Suppressor macrophage treated with lipopolysaccharide for 1 hour (primary cell): ENCODE measurements at regions not wholly inside any gene's neighbourhood (a gene's known extent, or its start where the extent isn't known, plus 50 kb on each side); places are given as distances from the start of the nearest gene placed in this dataset.
A peak's percentile ranks its signal among the peaks of the same experiment; 100 is the strongest.

Experiments
- DNase-seq, 3 donors: peaks; one replicate each; pipeline ENCODE4 v3.0.0-alpha.2; 2020 to 2022

DNA sequence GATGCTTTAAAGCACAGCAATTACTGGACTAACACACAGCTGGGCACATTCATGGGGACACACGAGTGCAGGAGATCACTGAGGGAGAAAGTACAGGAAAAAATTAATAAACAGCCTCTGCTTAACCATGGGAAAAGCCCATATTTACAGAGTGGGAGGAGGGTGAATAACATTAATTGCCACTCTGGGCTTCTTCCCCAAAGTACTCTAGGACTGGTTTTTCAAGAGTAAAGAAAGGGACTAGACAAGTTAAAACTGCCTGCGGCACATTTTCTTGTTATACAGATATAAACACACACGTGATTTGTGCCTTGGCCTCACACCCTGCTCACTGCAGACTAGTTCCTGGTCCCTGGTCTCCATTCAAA, 179.7 kb upstream of the TET2 start:
- DNase-seq = peak; percentile 52 to 75 (median 68)

DNA sequence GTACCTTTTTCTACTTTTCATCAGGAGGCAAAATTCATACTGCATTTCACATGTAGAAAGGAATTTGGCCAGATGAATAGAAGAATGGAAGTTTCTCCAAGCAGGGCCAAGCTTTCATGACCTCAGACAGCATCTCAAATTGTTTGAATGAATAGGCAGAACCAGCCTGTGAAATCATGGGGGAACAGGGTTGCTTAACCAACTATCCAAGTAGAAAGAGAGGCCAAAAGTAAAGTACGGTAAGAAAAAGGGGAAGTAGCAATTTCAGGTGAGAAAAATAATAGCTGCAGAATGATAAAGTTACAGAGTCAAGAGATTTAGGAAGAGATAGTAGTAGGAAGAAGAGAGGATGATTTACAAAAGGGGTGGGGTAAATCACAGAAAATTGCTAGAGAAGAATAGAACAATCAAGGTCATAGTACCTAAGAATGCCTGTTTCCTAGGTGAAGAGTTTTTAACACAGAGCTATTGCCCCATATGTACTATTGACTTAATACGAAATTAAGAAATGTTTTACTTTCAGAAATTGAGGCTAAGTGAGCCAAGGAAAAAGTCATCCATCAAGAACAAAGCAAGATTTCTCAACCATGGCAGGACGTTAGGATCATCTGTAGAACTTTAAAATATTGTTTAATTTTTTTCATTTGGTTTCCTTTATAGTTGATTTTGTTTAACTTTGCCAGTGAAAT, 177.1 kb upstream of the TET2 start:
- no peak for DNase-seq

DNA sequence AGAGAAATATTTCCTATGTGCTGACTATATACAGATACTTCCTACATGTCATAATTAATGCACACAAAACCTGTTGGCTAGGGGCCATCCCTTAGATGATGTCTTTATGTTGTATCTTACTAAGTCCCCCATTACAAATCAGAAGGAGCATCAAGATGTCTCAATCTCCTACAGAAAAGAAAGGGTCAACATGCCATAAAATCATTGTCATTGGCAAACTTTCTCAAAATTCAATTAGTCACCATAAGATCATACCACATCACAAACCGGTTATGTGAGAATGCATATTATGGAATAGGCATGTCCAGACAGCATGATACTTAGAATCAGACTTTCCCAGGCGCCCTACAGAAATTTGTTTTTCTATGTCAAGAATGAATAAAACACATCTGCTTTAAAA, 175.2 kb upstream of the TET2 start:
- no peak for DNase-seq

DNA sequence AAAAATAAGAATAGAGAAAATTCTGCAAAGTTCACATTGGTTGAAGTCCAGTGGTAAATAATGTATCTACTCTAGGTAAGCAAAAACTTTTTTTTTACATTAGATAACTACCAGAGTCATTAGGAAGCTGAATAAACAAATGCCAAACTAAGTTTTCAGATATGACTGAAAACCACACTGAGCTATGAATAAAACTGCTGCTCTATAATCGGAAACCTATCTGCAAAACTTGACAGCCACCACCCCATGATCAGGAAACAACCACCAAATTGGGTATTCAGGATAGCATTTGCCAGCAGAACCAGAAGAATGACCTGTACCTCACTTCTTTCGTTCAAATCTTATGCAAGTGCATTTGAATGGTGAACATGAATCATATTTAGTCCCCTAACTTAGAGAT, 173.0 kb upstream of the TET2 start:
- no peak for DNase-seq

DNA sequence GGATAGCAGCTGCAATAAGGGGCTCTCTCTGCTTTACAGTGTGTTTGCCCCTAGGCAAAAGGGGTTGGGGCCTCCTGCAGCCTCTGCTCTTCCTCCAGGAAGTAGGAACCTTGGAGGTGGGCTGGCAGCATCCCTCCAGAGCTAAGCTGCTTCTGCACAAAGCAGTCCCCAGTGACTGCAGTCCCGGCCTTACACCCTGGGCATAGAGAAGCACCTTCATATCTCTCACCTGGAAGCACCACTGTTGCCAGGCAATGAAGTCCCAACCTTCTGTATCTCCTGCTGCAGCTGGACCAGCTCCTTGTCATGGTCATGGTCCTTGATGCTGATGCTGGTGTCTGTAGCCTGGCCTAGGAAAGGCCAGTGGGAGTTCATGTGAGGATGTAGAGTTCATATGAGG, 171.1 kb upstream of the TET2 start:
- no peak for DNase-seq

DNA sequence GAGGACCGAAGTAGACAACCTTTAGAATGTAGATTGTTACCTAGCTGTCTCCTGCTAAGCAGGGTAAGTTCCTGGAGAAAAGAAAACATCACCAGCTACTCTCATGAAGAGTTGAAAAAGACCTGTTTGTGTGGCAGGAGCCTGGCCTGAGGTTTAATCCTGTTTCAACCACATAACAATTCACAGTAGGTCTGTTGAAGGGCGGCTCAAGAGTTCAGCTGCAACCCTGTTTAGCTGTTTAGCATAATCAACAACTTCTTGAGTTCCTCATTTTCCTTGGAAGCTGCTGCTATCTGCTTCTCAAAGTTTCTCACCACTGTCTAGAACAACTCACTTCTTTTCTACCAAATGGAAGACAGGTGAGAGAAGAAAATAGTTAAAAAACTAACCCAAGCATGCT, 170.4 kb upstream of the TET2 start:
- peak in 2 of 3 donors; percentile 13 to 29 for DNase-seq

DNA sequence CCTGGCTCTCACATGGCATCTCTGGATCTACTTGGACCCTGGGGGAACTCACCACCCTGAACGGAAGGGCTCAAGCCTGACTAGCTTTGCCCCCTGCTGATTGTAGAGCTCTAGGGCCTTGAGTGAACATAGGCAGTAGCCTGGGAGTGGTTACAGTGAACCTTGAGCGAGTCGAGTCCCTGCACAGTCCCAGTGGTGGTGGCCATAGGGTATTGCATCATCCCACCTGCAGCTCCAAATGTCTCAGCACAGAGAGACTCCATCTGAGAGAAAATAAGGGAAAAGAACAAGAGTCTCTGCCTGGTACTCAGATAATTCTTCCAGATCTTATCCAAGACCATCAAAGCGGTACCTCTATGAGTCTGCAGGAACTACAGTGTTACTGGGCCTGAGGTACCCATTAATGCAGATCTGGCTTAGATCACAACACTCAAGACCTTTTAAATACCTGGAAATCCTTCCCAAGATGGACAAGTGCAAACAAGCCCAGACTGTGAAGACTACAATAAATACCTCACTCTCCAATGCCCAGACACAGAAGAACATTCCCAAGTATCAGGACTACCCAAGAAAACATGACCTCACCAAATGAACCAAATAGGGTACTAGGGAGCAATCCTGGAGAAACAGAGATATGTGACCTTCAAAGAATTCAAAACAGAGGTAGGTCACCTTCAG, 167.5 kb upstream of the TET2 start:
- DNase-seq = peak in 1 of 3 donors; percentile 5

DNA sequence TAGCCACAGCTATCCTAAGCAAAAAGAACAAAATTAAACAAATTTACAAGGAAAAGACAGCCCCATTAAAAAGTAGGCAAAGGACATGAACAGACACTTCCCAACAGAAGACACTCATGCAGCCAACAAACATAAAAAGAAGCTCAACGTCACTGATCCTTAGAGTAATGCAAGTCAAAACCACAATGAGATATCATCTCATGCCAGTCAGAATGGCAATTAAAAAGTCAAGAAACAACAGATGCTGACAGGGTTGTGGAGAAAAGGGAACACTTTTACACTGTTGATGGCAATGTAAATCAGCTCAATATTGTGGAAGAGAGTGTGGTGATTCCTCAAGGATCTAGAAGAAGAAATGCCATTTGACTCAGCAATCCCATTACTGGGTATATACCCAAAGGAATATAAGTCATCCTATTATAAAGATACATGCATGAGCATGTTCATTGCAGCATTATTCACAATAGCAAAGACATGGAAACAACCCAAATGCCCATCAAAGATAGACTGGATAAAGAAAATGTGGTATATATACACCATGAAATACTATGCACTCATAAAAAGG, 163.0 kb upstream of the TET2 start:
- DNase-seq = peak in 1 of 3 donors; percentile 11

DNA sequence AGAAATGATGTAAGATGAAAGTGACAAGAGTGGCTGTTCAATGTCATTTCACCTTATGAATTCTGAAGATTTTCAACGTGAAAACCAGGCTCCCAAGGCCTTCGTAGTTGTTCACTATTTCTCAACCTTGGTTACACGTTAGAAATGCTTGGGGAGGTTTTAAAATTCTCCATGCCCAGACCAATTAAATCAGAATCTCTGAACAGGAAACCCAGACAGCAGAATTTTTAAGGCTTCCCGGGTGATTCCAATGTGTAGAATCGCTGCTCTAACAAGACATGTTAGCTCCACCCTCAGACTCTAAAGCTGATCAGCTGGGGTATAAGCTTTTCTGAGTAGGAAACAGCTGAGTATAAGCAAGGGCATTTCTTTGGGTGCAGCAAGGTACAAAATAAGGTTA, 160.4 kb upstream of the TET2 start:
- no peak for DNase-seq

DNA sequence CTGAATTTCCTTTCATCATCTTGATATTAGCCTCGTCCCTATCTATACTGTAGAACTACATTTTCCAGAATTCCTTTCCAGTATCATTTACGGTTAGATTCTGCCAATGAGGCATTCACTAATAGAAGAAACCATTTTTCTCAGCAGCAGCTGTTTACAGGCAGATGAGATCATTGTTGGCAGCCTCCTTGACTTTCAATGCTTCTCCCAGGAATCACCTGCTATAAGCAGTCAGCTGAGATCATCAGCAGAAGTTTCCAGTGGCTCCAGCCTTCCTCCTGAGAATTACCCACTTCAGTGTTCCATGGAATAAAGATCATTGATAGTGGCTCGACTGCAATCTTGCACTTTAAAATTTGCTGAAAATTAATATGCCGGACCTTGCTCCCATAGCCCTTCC, 157.3 kb upstream of the TET2 start:
- no peak for DNase-seq

DNA sequence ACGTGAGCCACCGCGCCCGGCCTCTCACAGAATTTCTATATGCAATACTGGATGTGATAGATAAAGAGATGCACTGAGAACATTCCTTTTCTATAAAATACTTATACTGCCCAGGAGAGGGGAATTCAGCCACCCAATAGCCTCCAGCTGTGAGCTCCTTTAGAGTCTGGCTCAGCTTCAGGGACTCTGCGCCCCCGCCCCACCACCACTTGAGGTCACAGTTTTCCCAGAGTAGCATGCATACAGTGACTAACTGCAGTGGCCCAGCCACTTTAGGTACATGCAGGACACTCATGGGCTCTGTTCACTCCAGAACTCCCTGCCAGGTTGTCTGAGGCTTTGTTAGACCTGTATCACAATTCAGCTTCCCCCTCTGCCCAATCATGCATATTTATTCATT, 144.4 kb upstream of the TET2 start:
- DNase-seq = peak in 1 of 3 donors; percentile 13

DNA sequence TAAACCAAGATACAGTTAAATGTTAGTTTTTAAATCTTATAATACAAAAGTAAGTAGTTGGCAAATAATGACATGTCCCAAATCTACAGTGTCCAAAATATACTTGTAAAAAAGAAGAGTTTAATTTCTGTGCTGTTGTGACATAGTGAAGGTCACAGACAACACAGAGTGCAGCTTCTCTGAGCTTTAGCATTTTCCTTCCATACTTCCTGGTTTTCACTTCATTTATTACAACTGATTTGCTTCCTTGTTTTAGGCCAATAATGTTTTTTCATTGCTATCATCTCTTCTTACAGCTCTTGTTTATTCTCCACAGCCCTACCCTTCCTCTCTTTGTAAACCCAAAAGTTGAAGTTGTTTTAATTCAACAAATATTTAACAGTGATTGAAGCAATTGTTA, 132.4 kb upstream of the TET2 start:
- peak in 2 of 3 donors; percentile 38 to 40 for DNase-seq

DNA sequence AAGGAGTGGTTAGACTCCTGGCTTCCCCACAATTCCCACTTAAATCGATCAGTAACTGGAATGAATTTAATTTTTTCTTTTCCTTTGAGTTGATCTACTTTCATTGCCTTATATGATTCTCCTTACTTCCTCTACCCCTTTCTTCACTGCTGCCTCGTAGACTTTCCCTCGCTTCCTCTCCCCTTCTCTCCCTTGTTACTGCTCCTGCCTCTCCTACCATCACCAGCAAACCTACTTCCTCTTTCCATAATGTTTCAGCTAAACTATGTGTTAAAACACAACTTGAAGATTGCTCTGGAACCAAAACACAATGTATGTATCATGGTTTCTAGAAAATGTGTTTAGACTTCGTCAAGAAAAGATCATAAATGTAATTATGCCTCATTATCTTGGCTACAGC, 132.0 kb upstream of the TET2 start:
- peak; percentile 37 to 63 (median 38) for DNase-seq

DNA sequence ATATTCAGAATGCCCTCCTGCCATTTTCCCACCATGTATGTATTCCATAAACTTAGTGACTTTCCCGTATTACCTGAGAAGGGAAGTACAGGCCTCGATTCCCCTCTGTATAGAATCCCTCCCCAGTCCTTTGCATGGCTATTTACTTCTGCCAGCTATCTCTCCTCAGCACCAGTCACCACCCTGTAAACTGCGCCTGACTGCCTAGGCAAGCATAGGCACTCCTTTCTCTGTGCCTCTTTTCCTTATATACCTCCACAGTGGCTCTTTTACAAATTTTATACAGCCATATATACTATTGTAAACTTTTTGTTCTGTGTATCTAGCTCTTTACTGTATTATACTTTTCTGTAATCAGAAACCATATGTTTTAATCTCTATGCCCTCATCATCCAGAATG, 130.9 kb upstream of the TET2 start:
- DNase-seq = no peak

DNA sequence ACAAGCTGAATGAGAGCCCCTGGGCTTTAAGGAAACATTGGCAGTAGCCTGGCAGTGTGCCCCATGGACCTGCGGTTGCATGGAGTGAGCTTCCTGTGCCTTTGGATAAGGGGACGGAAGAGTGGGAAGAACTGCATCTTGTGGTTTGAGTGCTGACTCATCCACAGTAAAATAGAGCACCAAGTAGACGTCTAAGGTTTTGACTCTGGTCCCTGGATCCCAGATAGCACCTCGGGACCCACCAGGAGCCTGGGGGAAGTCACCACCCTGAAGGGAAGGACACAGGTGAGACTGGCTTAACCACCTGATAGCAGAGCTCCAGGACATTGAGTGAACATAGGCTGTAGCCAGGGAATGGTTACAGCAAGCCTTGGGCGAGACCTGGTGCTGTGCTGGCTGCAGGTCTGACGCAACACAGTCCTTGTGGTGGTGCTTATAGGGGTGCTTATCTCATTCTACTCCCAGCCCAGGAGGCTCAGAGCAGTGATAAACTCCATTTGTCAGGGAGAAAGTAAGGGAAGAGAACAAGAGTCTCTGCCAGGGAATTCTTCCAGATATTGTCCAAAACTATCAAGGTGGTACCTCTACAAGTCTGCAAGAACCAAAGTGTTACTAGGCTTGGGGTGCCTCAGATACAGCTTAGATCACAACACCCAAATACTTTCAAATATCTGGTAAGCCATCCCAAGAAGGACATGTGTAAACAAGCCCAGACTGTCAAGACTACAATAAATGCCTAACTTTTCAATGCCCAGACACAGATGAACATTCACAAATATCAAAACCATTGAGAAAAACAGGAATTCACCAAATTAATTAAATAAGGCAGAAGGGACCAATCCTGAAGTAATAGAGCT, 123.6 kb upstream of the TET2 start:
- peak; percentile 39 to 59 (median 53) for DNase-seq

DNA sequence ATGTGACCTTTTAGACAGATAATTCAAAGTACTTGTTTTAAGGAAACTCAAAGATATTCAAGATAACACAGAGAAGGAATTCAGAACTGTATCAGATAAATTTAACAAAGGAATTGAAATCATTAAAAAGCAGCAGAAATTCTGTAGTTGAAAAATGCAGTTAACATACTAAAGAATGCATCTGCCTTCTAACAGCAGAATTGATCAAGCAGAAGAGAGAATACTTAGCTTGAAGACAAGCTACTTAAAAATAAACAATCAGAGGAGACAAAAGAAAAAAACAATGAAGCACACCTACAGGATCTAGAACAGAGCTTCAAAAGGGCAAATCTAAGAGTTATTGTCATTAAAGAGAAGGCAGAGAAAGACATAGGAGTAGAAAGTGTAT, 123.0 kb upstream of the TET2 start:
- no peak for DNase-seq

DNA sequence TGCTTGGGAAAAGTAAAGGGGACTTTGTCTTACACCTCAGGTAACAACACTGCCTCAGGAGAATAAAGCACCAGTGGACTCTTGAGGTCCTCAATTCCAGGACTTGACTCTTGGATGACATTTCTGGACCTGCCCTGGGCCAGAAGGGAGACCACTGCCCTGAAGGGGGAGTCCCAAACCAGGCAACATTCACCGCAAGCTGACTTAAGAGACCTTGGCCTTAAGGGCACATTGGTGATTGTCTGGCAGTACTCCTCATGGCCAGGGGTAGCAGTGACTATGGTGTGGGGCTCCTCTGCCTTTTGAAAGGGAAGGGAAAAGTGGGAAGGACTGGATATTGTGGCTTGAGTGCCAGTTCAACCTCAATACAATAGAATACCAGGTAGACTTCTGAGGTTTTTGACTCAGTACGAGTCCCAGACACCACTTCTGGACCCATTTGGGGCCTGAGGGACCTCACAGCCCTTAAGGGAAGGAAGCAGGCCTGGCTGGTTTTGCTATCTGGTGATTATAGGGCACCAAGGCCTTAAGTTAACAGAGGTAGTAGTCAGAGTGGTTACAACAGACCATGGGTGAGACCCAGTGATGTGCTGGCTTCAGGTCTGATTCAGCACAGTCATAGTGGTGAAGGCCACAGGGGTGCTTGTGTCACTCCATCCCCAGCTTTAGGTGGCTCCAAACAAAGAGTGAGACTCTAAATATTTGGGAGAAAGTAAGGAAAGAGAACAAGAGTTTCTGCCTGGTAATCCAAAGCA, 121.2 kb upstream of the TET2 start:
- peak in 1 of 3 donors; percentile 3 for DNase-seq

DNA sequence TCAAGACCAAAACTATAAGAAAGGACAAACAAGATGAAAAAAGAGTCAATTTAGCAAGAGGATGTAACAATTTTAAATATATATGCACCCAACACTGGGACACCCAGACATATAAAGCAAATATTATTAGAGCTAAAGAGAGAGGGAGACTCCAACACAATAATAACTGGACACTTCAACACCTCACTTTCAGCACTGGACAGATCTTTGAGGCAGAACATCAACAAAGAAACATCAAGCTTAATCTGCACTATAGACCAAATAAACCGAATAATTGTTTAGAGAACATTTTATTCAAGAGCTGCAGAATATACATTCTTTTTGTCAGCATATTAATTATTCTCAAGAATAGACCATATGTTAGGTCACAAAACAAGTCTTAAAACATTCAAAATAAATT, 109.7 kb upstream of the TET2 start:
- no peak for DNase-seq

DNA sequence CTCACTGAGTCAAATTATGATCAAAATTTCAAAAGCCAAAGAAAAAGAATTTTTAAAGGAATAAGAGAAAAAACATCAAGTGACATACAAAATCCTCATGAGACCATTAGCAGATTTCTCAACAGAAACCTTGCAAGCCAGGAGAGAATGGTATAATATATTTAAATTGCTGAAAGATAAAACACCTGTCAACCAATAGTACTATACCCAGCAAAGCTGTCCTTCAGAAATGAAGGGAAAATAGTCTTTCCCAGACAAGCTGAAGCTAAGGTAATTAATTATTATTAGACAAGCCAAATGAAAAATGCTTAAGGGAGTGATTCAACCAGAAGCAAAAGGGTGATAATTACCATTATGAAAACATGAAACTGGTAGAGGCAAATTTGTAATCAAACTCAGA, 104.2 kb upstream of the TET2 start:
- no peak for DNase-seq

DNA sequence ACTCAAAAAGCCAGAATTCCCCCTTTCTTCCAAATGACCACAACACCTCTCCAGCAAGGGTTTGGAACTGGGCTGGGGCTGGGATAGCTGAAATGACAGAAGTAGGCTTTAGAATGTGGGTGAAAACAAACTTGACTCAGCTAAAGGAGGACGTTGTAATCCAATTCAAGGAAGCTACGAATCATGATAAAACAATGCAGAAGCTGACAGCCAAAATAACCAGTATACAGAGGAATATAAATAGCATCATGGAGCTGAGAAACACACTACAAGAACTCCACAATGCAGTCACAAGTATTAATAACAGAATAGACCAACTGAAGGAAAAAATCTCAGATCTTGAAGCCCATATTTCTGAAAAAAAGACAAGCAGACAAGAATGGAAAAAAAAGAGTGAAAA, 95.8 kb upstream of the TET2 start:
- peak in 2 of 3 donors; percentile 37 for DNase-seq

DNA sequence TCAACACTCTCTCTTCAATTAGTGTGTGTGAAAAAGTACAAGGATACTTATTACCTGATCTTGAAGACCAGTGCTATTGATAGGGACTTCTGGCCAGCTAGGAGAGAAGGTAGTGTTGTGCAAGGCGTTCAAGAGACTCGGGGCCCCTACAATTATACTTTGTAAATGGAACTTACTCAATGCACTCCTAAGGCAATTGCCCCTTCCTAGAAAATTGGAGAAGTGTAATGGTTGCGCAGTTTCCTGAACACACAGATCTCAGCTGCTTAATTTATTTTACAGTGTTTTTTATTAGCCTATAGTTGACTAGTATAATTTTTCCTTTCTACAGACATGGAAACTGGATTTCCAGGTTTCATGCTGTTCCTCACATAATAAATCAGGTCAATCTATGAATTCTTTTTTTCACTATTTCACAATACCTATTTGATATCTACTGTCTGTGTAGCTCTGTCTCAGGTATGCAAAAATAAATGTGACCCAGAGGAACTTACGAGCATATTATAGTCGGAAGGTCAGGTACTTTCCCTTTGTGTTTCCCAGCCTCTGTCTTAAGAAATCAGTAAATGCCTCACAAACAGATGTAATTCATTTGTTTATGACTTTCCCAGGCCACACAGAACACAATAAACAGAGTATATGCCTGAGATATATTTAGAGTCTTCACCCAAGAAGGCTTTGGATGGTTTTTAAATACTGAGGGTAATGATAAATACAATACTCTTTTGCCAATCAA, 89.1 kb upstream of the TET2 start:
- peak; percentile 46 to 72 (median 63) for DNase-seq
